Left renal pelvis (tissue), 4 donors: ENCODE measurements at regions not wholly inside any gene's neighbourhood (a gene's known extent, or its start where the extent isn't known, plus 50 kb on each side); places are given as distances from the start of the nearest gene placed in this dataset.

Experiments
- DNase-seq, 4 donors: peaks; one replicate each; pipeline ENCODE4 v3.0.0-alpha.2; 2013; ENCODE audit warnings: low read depth in 4 of 4, low spot score in 3 of 4

DNA sequence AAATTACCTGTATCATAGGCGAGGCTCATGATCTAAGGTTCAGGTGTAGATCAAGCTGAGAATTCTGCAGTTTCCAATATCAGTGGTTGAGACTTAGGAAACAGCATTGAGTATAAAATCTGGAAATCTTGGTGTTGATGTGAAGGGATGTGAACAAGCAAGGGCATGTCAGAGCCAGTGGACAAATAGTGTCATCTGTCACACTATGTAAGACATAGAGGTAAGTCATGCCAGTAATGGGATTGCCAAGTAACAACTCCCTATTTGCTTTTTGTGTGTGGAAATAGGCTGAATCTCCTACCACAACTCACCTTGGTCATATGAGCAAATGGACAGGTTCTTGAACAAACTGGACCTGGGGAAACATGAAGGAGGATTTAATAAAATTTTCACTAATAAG is 334.5 kb upstream of the EMCN start:
- no peak for DNase-seq

- no peak for DNase-seq
Measured at GRCh38 chr4:100849319-100849718, 331.5 kb upstream of the EMCN start.

DNA sequence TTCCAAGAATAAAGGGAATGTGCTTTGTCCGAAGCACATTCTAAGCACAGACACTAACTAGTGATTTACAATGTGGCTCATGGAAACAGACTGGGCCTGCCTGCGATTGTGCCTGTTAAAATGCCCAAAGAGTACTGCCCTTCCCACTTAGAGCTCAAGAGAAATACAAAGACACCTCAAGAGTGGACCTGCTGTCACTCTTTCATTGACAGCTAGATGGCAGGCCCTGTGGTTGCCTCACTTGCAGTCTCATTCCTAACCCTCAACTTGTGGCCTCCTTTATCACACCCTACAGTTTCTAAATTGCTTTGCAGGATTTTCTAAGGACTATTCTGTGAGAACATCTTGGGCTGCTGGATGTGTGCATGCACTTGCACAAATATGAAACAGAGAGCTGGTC is 331.0 kb upstream of the EMCN start:
- no peak for DNase-seq

GRCh38 chr4:100843910-100844309 is 326.1 kb upstream of the EMCN start:
- no peak for DNase-seq

- no peak for DNase-seq
Measured at GRCh38 chr4:100842856-100843255, 325.0 kb upstream of the EMCN start.

- no peak for DNase-seq
Measured at GRCh38 chr4:100841911-100842310, 324.1 kb upstream of the EMCN start.

- no peak for DNase-seq
Measured at GRCh38 chr4:100839712-100840111, 321.9 kb upstream of the EMCN start.

GRCh38 chr4:100838286-100838685 is 320.5 kb upstream of the EMCN start:
- no peak for DNase-seq

DNA sequence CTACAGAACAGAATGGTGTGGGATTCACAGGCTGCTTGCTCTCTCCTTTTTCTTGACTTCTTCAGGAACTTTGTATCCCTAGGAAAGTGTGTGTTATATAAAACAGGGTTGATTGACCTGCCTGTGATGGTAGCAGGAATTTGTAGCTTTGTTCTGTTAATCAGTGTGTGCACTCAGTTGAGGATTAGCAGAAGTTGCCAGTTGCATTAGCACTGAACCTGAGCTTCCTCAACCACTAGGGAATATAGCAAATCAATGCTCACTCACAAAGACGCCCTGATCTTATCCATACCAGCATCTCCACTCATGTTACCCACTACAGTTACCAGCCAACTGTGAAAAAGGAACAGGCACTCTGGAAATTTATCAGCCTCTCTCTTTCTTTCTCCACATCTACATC is 319.1 kb upstream of the EMCN start:
- no peak for DNase-seq

- DNase-seq, result no peak
Measured at GRCh38 chr4:100834616-100835015, 316.8 kb upstream of the EMCN start.

GRCh38 chr4:100833906-100834305 is 316.1 kb upstream of the EMCN start:
- DNase-seq, result no peak

- DNase-seq, result no peak
Measured at GRCh38 chr4:100828986-100829685, 311.3 kb upstream of the EMCN start.

- no peak for DNase-seq
Measured at GRCh38 chr4:100828364-100828763, 310.5 kb upstream of the EMCN start.

- no peak for DNase-seq
Measured at GRCh38 chr4:100827756-100828155, 309.9 kb upstream of the EMCN start.

DNA sequence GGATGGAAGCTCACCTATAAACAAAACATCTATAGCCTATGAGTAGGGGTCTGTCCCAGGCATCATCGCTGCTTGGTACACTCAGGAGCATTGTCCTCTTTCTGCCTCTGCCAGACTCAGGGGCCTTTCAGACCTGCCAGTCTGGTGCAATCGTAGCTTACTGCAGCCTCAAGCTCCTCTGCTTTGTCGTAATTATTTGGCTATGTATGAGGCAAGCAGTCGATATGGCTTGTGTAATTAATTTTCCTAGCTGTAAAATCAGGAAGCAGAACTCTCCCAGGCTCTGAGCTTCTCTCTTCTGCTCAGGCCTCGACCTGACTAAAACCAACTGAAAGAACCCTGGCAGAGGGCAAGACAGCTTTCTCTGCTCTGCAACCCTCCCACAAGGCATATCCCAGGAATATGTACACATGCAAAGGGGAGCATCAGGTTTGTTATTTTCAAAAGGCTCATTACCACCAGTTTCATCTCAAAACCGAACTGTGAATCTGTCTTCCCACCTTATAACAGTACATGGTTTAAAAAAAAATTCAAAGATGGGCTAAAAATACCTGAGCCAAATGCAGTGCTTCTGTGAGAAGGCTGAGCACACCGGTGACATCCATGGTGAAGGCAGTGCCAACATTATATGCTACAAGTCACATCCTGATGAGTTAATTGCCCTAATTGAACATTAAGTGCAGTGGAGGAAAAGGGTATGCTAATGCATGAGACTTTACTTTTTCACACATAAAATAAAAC is 309.2 kb upstream of the EMCN start:
- no peak for DNase-seq

DNA sequence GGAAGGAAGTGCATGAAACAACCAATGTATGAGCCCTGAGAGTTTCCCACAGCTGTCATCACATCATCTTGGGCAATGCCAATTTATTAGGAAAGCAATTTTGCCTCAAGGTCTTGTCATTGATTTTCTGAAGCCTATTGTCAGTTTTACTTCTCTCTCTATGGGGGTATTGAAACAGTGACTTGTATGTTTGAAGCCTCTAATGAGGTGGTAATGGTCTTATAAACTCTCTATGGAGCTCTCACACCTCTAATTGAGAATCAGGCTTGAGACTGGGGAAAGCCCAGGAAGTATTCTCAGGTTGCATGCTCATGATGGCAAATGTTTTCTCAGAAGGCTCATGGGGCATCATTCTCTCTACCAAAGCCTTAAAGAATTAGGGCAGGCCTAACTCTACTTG is 308.2 kb upstream of the EMCN start:
- DNase-seq, result no peak

DNA sequence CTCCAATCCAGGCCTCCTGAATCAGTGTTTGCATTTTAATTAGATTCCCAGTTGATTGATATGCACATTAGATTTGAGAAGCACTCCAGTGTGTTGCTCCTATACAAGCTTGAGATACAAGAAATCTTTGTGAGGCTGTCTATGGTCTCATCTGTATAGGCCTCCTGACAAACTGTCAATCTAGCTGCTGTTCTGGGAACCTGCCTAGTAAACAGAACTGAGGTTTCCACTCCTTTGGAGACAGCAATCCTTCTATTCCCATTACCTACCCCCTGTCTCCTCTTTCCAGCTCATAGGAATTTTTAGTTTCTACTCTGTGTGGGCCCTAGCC is 306.1 kb upstream of the EMCN start:
- no peak for DNase-seq

GRCh38 chr4:100823066-100823992 is 305.5 kb upstream of the EMCN start:
- no peak for DNase-seq

DNA sequence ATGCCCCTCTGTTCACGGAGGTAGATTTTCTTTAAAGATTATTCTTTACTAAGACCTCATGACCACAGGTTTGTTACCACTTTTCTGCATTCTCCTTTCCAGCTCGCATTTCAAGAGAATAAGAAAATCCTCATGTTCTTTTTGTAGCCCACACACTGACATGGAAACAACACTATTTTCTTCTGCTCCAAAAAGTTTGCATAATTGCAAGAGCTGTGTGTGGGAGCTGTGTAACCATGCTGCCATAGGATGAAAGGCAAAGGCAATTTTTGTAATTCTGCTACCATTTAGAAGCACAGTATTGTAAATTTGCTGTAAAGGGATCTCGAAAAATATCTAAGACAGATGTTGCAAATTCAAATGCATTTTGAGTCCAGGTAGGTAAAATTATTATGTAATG is 302.4 kb upstream of the EMCN start:
- no peak for DNase-seq

DNA sequence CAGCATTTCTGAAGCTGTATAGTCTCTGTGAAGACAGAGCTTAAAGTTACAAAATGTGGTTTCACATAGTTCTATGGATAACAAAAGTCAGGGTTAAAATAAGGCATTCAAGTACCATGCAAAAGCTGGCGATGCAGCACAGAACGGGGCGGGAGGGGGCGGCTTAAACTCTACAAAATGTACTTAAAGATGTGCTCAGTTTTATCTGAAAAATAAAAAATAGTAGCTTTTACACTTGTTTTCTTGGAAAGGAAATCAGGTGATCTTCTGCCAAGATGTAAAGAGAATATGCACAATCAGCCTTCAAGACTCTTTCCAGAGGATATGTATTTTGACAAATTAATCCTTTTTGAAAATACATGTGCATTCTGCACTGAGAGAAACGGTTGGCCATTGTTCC is 301.7 kb upstream of the EMCN start:
- no peak for DNase-seq

GRCh38 chr4:100816436-100817045 is 298.7 kb upstream of the EMCN start:
- no peak for DNase-seq
